DND-41 (cell line): ENCODE measurements at regions not wholly inside any gene's neighbourhood (a gene's known extent, or its start where the extent isn't known, plus 50 kb on each side); places are given as distances from the start of the nearest gene placed in this dataset.

ENCODE experiments used
- EZH2 ChIP-seq: IDR thresholded peaks from 3 replicates; pipeline ENCODE4 v1.6.1; 2012; ENCODE audit warnings: borderline replicate concordance, low read depth, mild to moderate bottlenecking, moderate library complexity, low read length, inconsistent platforms; ENCODE audit not compliant: severe bottlenecking
- TF ChIP-seq, protein P1 (sequence below): IDR thresholded peaks from 2 replicates; pipeline ENCODE4 v1.5.1; 2012; ENCODE audit warnings: borderline replicate concordance, low read length, moderate library complexity, mild to moderate bottlenecking; ENCODE audit not compliant: poor library complexity, severe bottlenecking; ENCODE audit errors: extremely low read depth

DNA sequence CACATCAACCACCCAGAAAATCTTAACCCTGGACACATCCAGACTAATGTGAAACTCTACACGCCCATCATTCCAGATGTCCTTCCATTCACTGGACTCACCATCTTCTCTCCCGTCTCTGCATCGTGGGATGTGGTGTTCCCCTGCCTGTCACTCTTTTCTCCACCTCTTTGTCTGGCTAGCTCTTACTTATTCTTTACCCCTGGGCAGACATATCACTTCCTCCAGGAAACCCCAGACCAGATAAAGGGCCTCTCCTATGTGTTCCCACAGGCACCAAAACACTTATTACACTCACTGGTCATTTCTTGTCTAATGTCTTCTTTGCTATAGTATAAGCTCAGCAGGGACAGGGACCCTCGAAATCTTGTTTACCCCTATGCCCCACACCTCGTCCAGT lies 109.3 kb upstream of the IPO5 start:
- TF ChIP-seq, protein P1, sequence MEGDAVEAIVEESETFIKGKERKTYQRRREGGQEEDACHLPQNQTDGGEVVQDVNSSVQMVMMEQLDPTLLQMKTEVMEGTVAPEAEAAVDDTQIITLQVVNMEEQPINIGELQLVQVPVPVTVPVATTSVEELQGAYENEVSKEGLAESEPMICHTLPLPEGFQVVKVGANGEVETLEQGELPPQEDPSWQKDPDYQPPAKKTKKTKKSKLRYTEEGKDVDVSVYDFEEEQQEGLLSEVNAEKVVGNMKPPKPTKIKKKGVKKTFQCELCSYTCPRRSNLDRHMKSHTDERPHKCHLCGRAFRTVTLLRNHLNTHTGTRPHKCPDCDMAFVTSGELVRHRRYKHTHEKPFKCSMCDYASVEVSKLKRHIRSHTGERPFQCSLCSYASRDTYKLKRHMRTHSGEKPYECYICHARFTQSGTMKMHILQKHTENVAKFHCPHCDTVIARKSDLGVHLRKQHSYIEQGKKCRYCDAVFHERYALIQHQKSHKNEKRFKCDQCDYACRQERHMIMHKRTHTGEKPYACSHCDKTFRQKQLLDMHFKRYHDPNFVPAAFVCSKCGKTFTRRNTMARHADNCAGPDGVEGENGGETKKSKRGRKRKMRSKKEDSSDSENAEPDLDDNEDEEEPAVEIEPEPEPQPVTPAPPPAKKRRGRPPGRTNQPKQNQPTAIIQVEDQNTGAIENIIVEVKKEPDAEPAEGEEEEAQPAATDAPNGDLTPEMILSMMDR: no peak
- no peak for TF ChIP-seq EZH2
